Neural progenitor cell (in vitro differentiated cells): ENCODE measurements at regions not wholly inside any gene's neighbourhood (a gene's known extent, or its start where the extent isn't known, plus 50 kb on each side); places are given as distances from the start of the nearest gene placed in this dataset.

ENCODE experiments used
- DNase-seq: peaks from one replicate; pipeline ENCODE4 v3.0.0-alpha.2; 2016; ENCODE audit warnings: low spot score
- H2AFZ ChIP-seq: fragments of 200-600 bp; sonication (generic); replicated peaks from 2 replicates; pipeline ENCODE4 v1.6.1; 2016; ENCODE audit warnings: antibody characterized with exemption
- H3F3A ChIP-seq: fragments of 200-600 bp; sonication (generic); 2 replicates; pipeline ENCODE4 v1.6.1; 2016; ENCODE audit warnings: antibody characterized with exemption, low read depth
- H3K27ac ChIP-seq: fragments of 200-600 bp; sonication (generic); 2 replicates; pipeline ENCODE4 v1.5.1; 2016; ENCODE audit warnings: mild to moderate bottlenecking
- H3K27me3 ChIP-seq: fragments of 200-600 bp; sonication (generic); 2 replicates; pipeline ENCODE4 v1.6.1; 2016; ENCODE audit warnings: mild to moderate bottlenecking, moderate library complexity
- H3K36me3 ChIP-seq: fragments of 200-600 bp; sonication (generic); 2 replicates; pipeline ENCODE4 v1.5.1; 2016
- H3K4me1 ChIP-seq: fragments of 200-600 bp; sonication (generic); 2 replicates; pipeline ENCODE4 v1.6.1; 2016; ENCODE audit warnings: mixed run types
- H3K4me2 ChIP-seq: fragments of 200-600 bp; sonication (generic); 2 replicates; pipeline ENCODE4 v1.6.1; 2016
- H3K4me3 ChIP-seq: fragments of 200-600 bp; sonication (generic); 2 replicates; pipeline ENCODE4 v1.5.1; 2016
- H3K79me2 ChIP-seq: fragments of 200-600 bp; sonication (generic); 2 replicates; pipeline ENCODE4 v1.6.1; 2016; ENCODE audit warnings: low read depth
- H3K9ac ChIP-seq: fragments of 200-600 bp; sonication (generic); 2 replicates; pipeline ENCODE4 v1.6.1; 2016
- H3K9me3 ChIP-seq: fragments of 200-600 bp; sonication (generic); 2 replicates; pipeline ENCODE4 v1.5.1; 2016; ENCODE audit warnings: low read depth
- H4K20me1 ChIP-seq: fragments of 200-600 bp; sonication (generic); 2 replicates; pipeline ENCODE4 v1.6.1; 2016; ENCODE audit warnings: low read depth
- H3K27ac Mint-ChIP-seq: 3 replicates; pipeline ENCODE4 v1.8.0; 2021; ENCODE audit warnings: mixed read lengths
- H3K27me3 Mint-ChIP-seq: 2 replicates; pipeline ENCODE4 v1.8.0; 2022; ENCODE audit warnings: low read depth, mild to moderate bottlenecking, inconsistent platforms, moderate library complexity, mixed read lengths; ENCODE audit not compliant: insufficient read depth
- H3K36me3 Mint-ChIP-seq: 3 replicates; pipeline ENCODE4 v1.8.0; 2021; ENCODE audit warnings: mixed read lengths
- H3K4me1 Mint-ChIP-seq: 3 replicates; pipeline ENCODE4 v1.8.0; 2021; ENCODE audit warnings: mixed read lengths
- H3K4me3 Mint-ChIP-seq: 3 replicates; pipeline ENCODE4 v1.8.0; 2021; ENCODE audit warnings: mild to moderate bottlenecking, moderate library complexity, mixed read lengths
- H3K9me3 Mint-ChIP-seq: 3 replicates; pipeline ENCODE4 v1.8.0; 2020; ENCODE audit warnings: mixed read lengths
- EZH2 ChIP-seq: fragments of 200-600 bp; sonication (generic); IDR thresholded peaks from 2 replicates; pipeline ENCODE4 v1.6.1; 2017; ENCODE audit warnings: antibody characterized with exemption, mild to moderate bottlenecking, moderate library complexity
- EZH2phosphoT487 ChIP-seq: fragments of 200-600 bp; sonication (generic); IDR thresholded peaks from 2 replicates; pipeline ENCODE4 v1.6.1; 2017; ENCODE audit warnings: antibody characterized with exemption
- TF ChIP-seq, protein P1 (sequence below): fragments of 200-600 bp; sonication (generic); IDR thresholded peaks from 2 replicates; pipeline ENCODE4 v1.5.1; 2017; ENCODE audit warnings: antibody characterized with exemption, mild to moderate bottlenecking

GRCh38 chr3:137081711-137082110, 123.9 kb downstream of the IL20RB start:
- no peaks in the 10 kb centered on the region for H3K9me3 Mint-ChIP-seq

GRCh38 chr3:137082763-137083162, 125.0 kb downstream of the IL20RB start:
- Histone ChIP-seq H3K9ac (no peak overlapping the region), H3K79me2 (no peaks in the 10 kb centered on the region), H3K36me3 (no peaks in the 10 kb centered on the region), H3K4me2 (no peak overlapping the region), H4K20me1 (no peaks in the 10 kb centered on the region), H3K9me3 (no peaks in the 10 kb centered on the region), H3F3A (no peaks in the 10 kb centered on the region), H3K27me3 (no peaks in the 10 kb centered on the region), H3K27ac (no peak overlapping the region), H3K4me1 (no peaks in the 10 kb centered on the region), H2AFZ (no peak overlapping the region), H3K4me3 (no peak overlapping the region)
- no peaks in the 10 kb centered on the region for H3K36me3 Mint-ChIP-seq
- no peaks in the 10 kb centered on the region for H3K27me3 Mint-ChIP-seq
- H3K27ac Mint-ChIP-seq: no peak overlapping the region
- no peak overlapping the region for H3K4me3 Mint-ChIP-seq
- DNase-seq: no peak
- H3K4me1 Mint-ChIP-seq: no peaks in the 10 kb centered on the region
- H3K9me3 Mint-ChIP-seq: no peaks in the 10 kb centered on the region
- TF ChIP-seq EZH2 (no peak), EZH2phosphoT487 (no peak)
- TF ChIP-seq, protein P1, sequence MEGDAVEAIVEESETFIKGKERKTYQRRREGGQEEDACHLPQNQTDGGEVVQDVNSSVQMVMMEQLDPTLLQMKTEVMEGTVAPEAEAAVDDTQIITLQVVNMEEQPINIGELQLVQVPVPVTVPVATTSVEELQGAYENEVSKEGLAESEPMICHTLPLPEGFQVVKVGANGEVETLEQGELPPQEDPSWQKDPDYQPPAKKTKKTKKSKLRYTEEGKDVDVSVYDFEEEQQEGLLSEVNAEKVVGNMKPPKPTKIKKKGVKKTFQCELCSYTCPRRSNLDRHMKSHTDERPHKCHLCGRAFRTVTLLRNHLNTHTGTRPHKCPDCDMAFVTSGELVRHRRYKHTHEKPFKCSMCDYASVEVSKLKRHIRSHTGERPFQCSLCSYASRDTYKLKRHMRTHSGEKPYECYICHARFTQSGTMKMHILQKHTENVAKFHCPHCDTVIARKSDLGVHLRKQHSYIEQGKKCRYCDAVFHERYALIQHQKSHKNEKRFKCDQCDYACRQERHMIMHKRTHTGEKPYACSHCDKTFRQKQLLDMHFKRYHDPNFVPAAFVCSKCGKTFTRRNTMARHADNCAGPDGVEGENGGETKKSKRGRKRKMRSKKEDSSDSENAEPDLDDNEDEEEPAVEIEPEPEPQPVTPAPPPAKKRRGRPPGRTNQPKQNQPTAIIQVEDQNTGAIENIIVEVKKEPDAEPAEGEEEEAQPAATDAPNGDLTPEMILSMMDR: no peak

More at GRCh38 chr3:137081711-137082110, 123.9 kb downstream of the IL20RB start:
- Histone ChIP-seq H3K4me3 (no peak overlapping the region), H3K27me3 (no peaks in the 10 kb centered on the region), H3K4me2 (no peak overlapping the region), H3F3A (no peaks in the 10 kb centered on the region), H2AFZ (no peak overlapping the region), H3K36me3 (no peaks in the 10 kb centered on the region), H4K20me1 (no peaks in the 10 kb centered on the region), H3K27ac (no peak overlapping the region), H3K9me3 (no peaks in the 10 kb centered on the region), H3K4me1 (no peaks in the 10 kb centered on the region), H3K79me2 (no peaks in the 10 kb centered on the region), H3K9ac (no peak overlapping the region)
- TF ChIP-seq EZH2phosphoT487: no peak
- no peak for TF ChIP-seq EZH2
- TF ChIP-seq, protein P1: no peak
- no peaks in the 10 kb centered on the region for H3K36me3 Mint-ChIP-seq
- H3K27ac Mint-ChIP-seq: no peak overlapping the region
- H3K4me3 Mint-ChIP-seq: no peak overlapping the region
- no peak for DNase-seq
- H3K27me3 Mint-ChIP-seq: no peaks in the 10 kb centered on the region
- H3K4me1 Mint-ChIP-seq: no peaks in the 10 kb centered on the region

GRCh38 chr3:137083332-137083731, 125.5 kb downstream of the IL20RB start:
- H3K9me3 Mint-ChIP-seq: no peaks in the 10 kb centered on the region
- H4K20me1 ChIP-seq: no peaks in the 10 kb centered on the region
- H3K27me3 Mint-ChIP-seq: no peaks in the 10 kb centered on the region
- H3K4me3 ChIP-seq: no peak overlapping the region
- DNase-seq: no peak
- no peaks in the 10 kb centered on the region for H3K9me3 ChIP-seq
- H3K36me3 Mint-ChIP-seq: no peaks in the 10 kb centered on the region
- H3K4me2 ChIP-seq: no peak overlapping the region
- TF ChIP-seq, protein P1: no peak
- TF ChIP-seq EZH2 (no peak), EZH2phosphoT487 (no peak)
- no peak overlapping the region for H3K4me3 Mint-ChIP-seq
- H3K27ac ChIP-seq: no peak overlapping the region
- H3K4me1 Mint-ChIP-seq: no peaks in the 10 kb centered on the region
- no peaks in the 10 kb centered on the region for H3K36me3 ChIP-seq
- no peaks in the 10 kb centered on the region for H3K79me2 ChIP-seq
- no peak overlapping the region for H3K9ac ChIP-seq
- H3K27me3 ChIP-seq: no peaks in the 10 kb centered on the region
- H2AFZ ChIP-seq: no peak overlapping the region
- no peak overlapping the region for H3K27ac Mint-ChIP-seq
- no peaks in the 10 kb centered on the region for H3F3A ChIP-seq
- H3K4me1 ChIP-seq: no peaks in the 10 kb centered on the region

DNA sequence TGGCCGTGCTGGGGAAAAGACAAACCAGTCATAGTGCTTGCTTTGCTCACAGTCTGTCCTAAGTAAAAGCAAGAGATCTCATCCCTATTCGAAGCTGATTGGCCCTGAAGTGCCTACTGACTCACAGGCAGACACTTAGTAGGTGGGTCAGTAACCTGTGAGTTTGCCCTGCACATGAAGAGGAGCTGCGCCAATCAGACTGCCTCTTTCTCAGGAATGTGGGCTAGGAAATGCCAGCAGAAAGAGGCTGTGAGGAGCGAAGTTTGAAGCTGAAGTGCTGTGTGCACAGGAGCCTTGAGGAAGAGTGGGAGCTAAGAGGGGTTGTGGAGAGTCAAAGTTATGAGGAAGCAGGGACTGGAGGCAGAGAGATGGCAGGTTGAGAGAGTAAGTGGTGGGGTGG, 126.8 kb downstream of the IL20RB start:
- Mint-ChIP-seq H3K4me3 (no peak overlapping the region), H3K4me1 (no peaks in the 10 kb centered on the region), H3K9me3 (no peaks in the 10 kb centered on the region), H3K27ac (no peak overlapping the region), H3K36me3 (no peaks in the 10 kb centered on the region), H3K27me3 (no peaks in the 10 kb centered on the region)
- no peaks in the 10 kb centered on the region for H3F3A ChIP-seq
- TF ChIP-seq, protein P1: no peak
- TF ChIP-seq EZH2 (no peak), EZH2phosphoT487 (no peak)
- no peak overlapping the region for H3K27ac ChIP-seq
- no peak overlapping the region for H2AFZ ChIP-seq
- H4K20me1 ChIP-seq: no peaks in the 10 kb centered on the region
- H3K4me3 ChIP-seq: no peak overlapping the region
- no peaks in the 10 kb centered on the region for H3K79me2 ChIP-seq
- no peaks in the 10 kb centered on the region for H3K27me3 ChIP-seq
- H3K4me1 ChIP-seq: no peaks in the 10 kb centered on the region
- H3K9me3 ChIP-seq: no peaks in the 10 kb centered on the region
- H3K36me3 ChIP-seq: no peaks in the 10 kb centered on the region
- DNase-seq: no peak
- no peak overlapping the region for H3K9ac ChIP-seq
- H3K4me2 ChIP-seq: no peak overlapping the region
